ENCODE measurements at regions not wholly inside any gene's neighbourhood (a gene's known extent, or its start where the extent isn't known, plus 50 kb on each side); places are given as distances from the start of the nearest gene placed in this dataset.
A peak's percentile ranks its signal among the peaks of the same experiment; 100 is the strongest.

GRCh38 chr5:158302029-158302428, 443.1 kb upstream of the CLINT1 start:
- no peak for DNase-seq (ENCODE audit: low spot score)

GRCh38 chr5:158301186-158301585, 442.2 kb upstream of the CLINT1 start:
- DNase-seq (ENCODE audit: low spot score), result no peak

GRCh38 chr5:158300256-158300655, 441.3 kb upstream of the CLINT1 start:
- no peak for DNase-seq (ENCODE audit: low spot score)

GRCh38 chr5:158297002-158297527, 438.1 kb upstream of the CLINT1 start:
- DNase-seq (ENCODE audit: low spot score), result no peak

- DNase-seq (ENCODE audit: low spot score), result no peak
These were observed 435.8 kb upstream of the CLINT1 start for GRCh38 chr5:158294701-158295100.

GRCh38 chr5:158292981-158293380, 434.0 kb upstream of the CLINT1 start:
- DNase-seq (ENCODE audit: low spot score), result no peak

GRCh38 chr5:158289967-158290366, 431.0 kb upstream of the CLINT1 start:
- DNase-seq (ENCODE audit: low spot score), result no peak

GRCh38 chr5:158288272-158288657, 429.3 kb upstream of the CLINT1 start:
- DNase-seq (ENCODE audit: low spot score), result no peak

- DNase-seq (ENCODE audit: low spot score), result peak; percentile 37
These were observed 428.8 kb upstream of the CLINT1 start for GRCh38 chr5:158287643-158288271.

- no peak for DNase-seq (ENCODE audit: low spot score)
These were observed 427.9 kb upstream of the CLINT1 start for GRCh38 chr5:158286827-158287226.

- DNase-seq (ENCODE audit: low spot score), result no peak
These were observed 426.8 kb upstream of the CLINT1 start for GRCh38 chr5:158285698-158286097.

GRCh38 chr5:158284242-158284641, 425.3 kb upstream of the CLINT1 start:
- no peak for DNase-seq (ENCODE audit: low spot score)

- no peak for DNase-seq (ENCODE audit: low spot score)
These were observed 424.5 kb upstream of the CLINT1 start for GRCh38 chr5:158283397-158283796.

- DNase-seq (ENCODE audit: low spot score), result no peak
These were observed 419.4 kb upstream of the CLINT1 start for GRCh38 chr5:158278216-158278925.

GRCh38 chr5:158277276-158277675, 418.3 kb upstream of the CLINT1 start:
- DNase-seq (ENCODE audit: low spot score), result peak; percentile 11

- DNase-seq (ENCODE audit: low spot score), result no peak
These were observed 417.7 kb upstream of the CLINT1 start for GRCh38 chr5:158276692-158277091.

GRCh38 chr5:158275511-158275910, 416.6 kb upstream of the CLINT1 start:
- DNase-seq (ENCODE audit: low spot score), result no peak

GRCh38 chr5:158273035-158273434, 414.1 kb upstream of the CLINT1 start:
- DNase-seq (ENCODE audit: low spot score), result no peak

- DNase-seq (ENCODE audit: low spot score), result no peak
These were observed 413.5 kb upstream of the CLINT1 start for GRCh38 chr5:158272409-158272808.

- DNase-seq (ENCODE audit: low spot score), result no peak
These were observed 412.1 kb upstream of the CLINT1 start for GRCh38 chr5:158270996-158271554.

- DNase-seq (ENCODE audit: low spot score), result no peak
These were observed 409.3 kb upstream of the CLINT1 start for GRCh38 chr5:158268286-158268685.

GRCh38 chr5:158267228-158267627, 408.3 kb upstream of the CLINT1 start:
- no peak for DNase-seq (ENCODE audit: low spot score)

Measured in A172 (cell line).